Transverse colon (tissue), 4 donors: ENCODE measurements at regions not wholly inside any gene's neighbourhood (a gene's known extent, or its start where the extent isn't known, plus 50 kb on each side); places are given as distances from the start of the nearest gene placed in this dataset.

Experiments
- DNase-seq: peaks from one replicate; pipeline ENCODE4 v3.0.0-alpha.2; 2019
- H3K27ac ChIP-seq, 4 donors: fragments of 200-600 bp; sonication (generic); 2 replicates each; pipeline ENCODE4 v1.5.1; 2016 to 2018; ENCODE audit warnings: inconsistent platforms in 4 of 4
- H3K27me3 ChIP-seq: fragments of 200-600 bp; sonication (generic); 2 replicates; pipeline ENCODE4 v1.5.1; 2017; ENCODE audit warnings: inconsistent platforms
- H3K36me3 ChIP-seq, 4 donors: fragments of 200-600 bp; sonication (generic); 2 replicates each; pipeline ENCODE4 v1.5.1; 2017 to 2019; ENCODE audit warnings: inconsistent platforms in 4 of 4
- H3K4me1 ChIP-seq, 4 donors: fragments of 200-600 bp; sonication (generic); 2 replicates each; pipeline ENCODE4 v1.5.1; 2017 to 2020; ENCODE audit warnings: inconsistent platforms in 4 of 4
- H3K4me3 ChIP-seq, 4 donors: fragments of 200-600 bp; sonication (generic); 1 replicate in 1 of 4; 2 replicates in 3 of 4; pipeline versions ENCODE4 v1.5.1 to v1.6.1; 2017 to 2019; ENCODE audit warnings: inconsistent platforms in 4 of 4
- H3K9me3 ChIP-seq, 2 donors: fragments of 200-600 bp; sonication (generic); 2 replicates each; pipeline ENCODE4 v1.5.1; 2017 to 2019; ENCODE audit warnings: inconsistent platforms in 2 of 2
- EP300 ChIP-seq: sonication (generic); formaldehyde crosslinking; IDR thresholded peaks from one replicate; pipeline ENCODE4 v1.6.1; 2017; ENCODE audit warnings: antibody characterized with exemption, low read depth
- POLR2A ChIP-seq: fragments of 450-650 bp; IDR thresholded peaks from one replicate; pipeline ENCODE4 v1.6.1; 2016; ENCODE audit warnings: antibody characterized with exemption, mild to moderate bottlenecking, moderate library complexity
- POLR2AphosphoS5 ChIP-seq, 3 donors: sonication (generic); formaldehyde crosslinking; IDR thresholded peaks; one replicate each; pipeline ENCODE4 v1.6.1; 2016; ENCODE audit warnings: antibody characterized with exemption in 3 of 3
- WGBS, 2 donors: methylation state at CpG; one replicate each; pipeline ENCODE4 v1.1.5; 2018; ENCODE audit warnings: low coverage in 1 of 2; 5-methylcytosine and 5-hydroxymethylcytosine counted together
- in situ Hi-C, 4 donors: fragments of 200-750 bp; cut with MboI; loops; one replicate each; pipeline versions ENCODE4 v1.15.0 to v1.15.1; 2017; ENCODE audit warnings: low sequenced_read_pairs in 3 of 4, low pct_ligation_motif_present in 1 of 4, low pct_unique_long_range_greater_than_20kb in 1 of 4
- intact Hi-C: fragments of 100-400 bp; cut with DNase I; formaldehyde crosslinking; loops from one replicate; pipeline ENCODE4 v1.15.1; 2023; ENCODE audit warnings: low total_unique reads
- TF ChIP-seq, protein P1 (sequence below), 5 experiments: fragments of 200-600 bp in 3 of 5; fragments of 450-650 bp in 2 of 5; sonication (generic) in 3 of 5; IDR thresholded peaks; 1 replicate in 2 of 5; 2 replicates in 3 of 5; pipeline ENCODE4 v1.5.1; 2016 to 2017; ENCODE audit warnings: antibody characterized with exemption in 5 of 5, inconsistent platforms in 3 of 5, mild to moderate bottlenecking in 2 of 5, moderate library complexity in 1 of 5

DNA sequence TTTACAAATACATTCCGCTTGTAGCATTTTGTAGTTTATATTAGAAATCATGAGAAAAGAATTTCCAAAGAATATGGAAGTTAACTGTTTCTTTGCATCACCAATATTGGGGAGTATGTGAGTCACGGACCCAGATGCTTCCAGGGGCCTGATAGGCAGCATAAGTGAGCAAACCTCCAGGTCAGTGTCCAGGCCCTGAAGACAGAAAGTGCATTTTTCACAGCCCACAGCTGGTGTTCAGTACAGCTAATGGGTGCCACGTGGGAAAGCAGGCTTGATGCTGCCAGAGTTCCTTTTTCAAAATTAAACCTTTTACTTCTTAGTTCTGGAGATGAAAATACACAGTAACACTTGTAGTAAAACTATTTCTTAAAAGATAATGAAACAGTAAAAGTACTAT lies 454.4 kb upstream of the ACTBL2 start:
- in situ Hi-C loops, result no loop called here
- 53 to 64% methylated on average over 2 to 3 of the region's 3 CpGs for WGBS, 2 donors

DNA sequence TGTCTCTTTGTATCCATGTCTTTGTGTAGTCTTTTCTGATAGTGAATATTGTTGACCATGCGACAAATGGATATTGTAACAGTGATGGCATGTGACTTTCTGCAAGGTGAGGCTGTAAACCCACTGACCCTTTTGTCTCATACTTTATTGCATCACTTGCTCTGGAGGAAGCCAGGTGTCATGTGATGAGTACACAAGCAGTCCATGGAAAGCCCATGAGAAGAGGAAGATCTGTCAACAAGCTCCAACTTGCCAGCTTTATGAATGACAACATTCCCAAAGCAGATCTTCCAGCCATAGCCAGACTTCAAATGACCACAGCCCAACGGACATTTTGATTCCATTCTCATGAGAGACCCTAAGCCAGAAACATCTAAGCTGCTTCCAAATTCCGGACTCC lies 450.1 kb upstream of the ACTBL2 start:
- WGBS, 2 donors, result 42 to 61% methylated on average over 2 to 3 of the region's 3 CpGs
- Histone ChIP-seq H3K36me3 (no peaks in the 10 kb centered on the region), H3K9me3 (no peaks in the 10 kb centered on the region), H3K27ac (no peak overlapping the region), H3K4me3 (no peak overlapping the region), H3K4me1 (no peaks in the 10 kb centered on the region), H3K27me3 (no peaks in the 10 kb centered on the region)
- in situ Hi-C loops (no loop called here), intact Hi-C loops (no loop called here)
- no peak for TF ChIP-seq POLR2A
- TF ChIP-seq, protein P1, sequence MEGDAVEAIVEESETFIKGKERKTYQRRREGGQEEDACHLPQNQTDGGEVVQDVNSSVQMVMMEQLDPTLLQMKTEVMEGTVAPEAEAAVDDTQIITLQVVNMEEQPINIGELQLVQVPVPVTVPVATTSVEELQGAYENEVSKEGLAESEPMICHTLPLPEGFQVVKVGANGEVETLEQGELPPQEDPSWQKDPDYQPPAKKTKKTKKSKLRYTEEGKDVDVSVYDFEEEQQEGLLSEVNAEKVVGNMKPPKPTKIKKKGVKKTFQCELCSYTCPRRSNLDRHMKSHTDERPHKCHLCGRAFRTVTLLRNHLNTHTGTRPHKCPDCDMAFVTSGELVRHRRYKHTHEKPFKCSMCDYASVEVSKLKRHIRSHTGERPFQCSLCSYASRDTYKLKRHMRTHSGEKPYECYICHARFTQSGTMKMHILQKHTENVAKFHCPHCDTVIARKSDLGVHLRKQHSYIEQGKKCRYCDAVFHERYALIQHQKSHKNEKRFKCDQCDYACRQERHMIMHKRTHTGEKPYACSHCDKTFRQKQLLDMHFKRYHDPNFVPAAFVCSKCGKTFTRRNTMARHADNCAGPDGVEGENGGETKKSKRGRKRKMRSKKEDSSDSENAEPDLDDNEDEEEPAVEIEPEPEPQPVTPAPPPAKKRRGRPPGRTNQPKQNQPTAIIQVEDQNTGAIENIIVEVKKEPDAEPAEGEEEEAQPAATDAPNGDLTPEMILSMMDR (IDR thresholded peaks at IDR 0.05), result no peak
- no peak for TF ChIP-seq EP300
- TF ChIP-seq POLR2AphosphoS5 (IDR thresholded peaks at IDR 0.05), result no peak
- DNase-seq, result no peak

More for the DNA sequence above, 454.4 kb upstream of the ACTBL2 start:
- Histone ChIP-seq H3K36me3 (no peaks in the 10 kb centered on the region), H3K4me1 (no peaks in the 10 kb centered on the region), H3K27me3 (no peaks in the 10 kb centered on the region), H3K4me3 (no peak overlapping the region), H3K9me3 (no peaks in the 10 kb centered on the region), H3K27ac (no peak overlapping the region)
- no peak for DNase-seq
- intact Hi-C loops, result no loop called here
- no peak for TF ChIP-seq EP300
- no peak for TF ChIP-seq POLR2A
- TF ChIP-seq, protein P1 (IDR thresholded peaks at IDR 0.05), result no peak
- no peak for TF ChIP-seq POLR2AphosphoS5 (IDR thresholded peaks at IDR 0.05)

DNA sequence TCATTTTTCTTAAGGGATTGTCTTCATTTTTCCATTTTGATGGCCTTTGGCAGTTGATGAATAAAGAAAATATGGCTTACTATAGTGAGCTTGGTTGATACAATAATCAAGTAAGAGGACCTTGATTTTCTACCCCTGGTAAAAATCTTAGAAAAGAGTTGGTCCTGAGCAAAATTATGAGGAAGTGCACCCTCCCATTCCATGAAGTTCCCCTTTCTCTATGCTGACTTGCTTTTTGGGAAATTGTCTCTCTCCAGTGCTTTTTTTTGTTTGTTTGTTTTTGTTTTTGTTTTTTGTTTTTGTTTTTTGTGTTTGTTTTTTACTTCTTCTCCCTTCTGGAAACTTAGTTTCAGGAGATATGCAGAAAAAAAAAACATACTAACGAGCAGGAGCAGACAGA lies 449.2 kb upstream of the ACTBL2 start:
- intact Hi-C loops, result no loop called here

DNA sequence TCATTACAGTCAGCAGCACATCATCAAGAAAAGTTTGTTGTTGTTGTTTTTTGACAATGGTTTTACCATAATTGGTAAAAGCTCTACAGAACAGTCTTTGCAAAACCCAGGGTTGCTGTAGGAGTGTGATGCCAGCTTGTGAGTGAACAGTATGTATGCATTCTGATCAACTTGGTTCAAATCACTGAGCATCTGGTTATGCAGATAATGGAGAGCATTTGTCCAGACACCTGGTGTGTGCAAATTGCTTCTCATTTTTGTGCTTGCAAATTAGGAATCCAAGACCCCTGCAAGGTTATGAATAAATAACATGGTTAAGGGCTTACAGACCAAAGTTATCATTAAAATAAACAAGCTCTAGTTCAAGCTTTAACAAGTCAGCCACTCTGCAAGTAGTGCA lies 448.7 kb upstream of the ACTBL2 start:
- no peaks in the 10 kb centered on the region for H3K4me1 ChIP-seq
- in situ Hi-C loops (no loop called here), intact Hi-C loops (no loop called here)
- no peaks in the 10 kb centered on the region for H3K36me3 ChIP-seq
- no peak for DNase-seq
- H3K9me3 ChIP-seq, result no peaks in the 10 kb centered on the region
- no peak overlapping the region for H3K27ac ChIP-seq
- no peaks in the 10 kb centered on the region for H3K27me3 ChIP-seq
- TF ChIP-seq POLR2A, result no peak
- TF ChIP-seq, protein P1 (IDR thresholded peaks at IDR 0.05), result no peak
- TF ChIP-seq POLR2AphosphoS5 (IDR thresholded peaks at IDR 0.05), result no peak
- TF ChIP-seq EP300, result no peak
- H3K4me3 ChIP-seq, result no peak overlapping the region

More for the DNA sequence above, 449.2 kb upstream of the ACTBL2 start:
- in situ Hi-C loops, result no loop called here
- H3K9me3 ChIP-seq, result no peaks in the 10 kb centered on the region
- no peak overlapping the region for H3K4me3 ChIP-seq
- no peaks in the 10 kb centered on the region for H3K27me3 ChIP-seq
- no peaks in the 10 kb centered on the region for H3K4me1 ChIP-seq
- DNase-seq, result no peak
- 57 to 58% methylated on average over 1 of the region's 1 CpG for WGBS, 2 donors
- H3K36me3 ChIP-seq, result no peaks in the 10 kb centered on the region
- H3K27ac ChIP-seq, result no peak overlapping the region
- TF ChIP-seq, protein P1 (IDR thresholded peaks at IDR 0.05), result no peak
- TF ChIP-seq POLR2A, result no peak
- TF ChIP-seq POLR2AphosphoS5 (IDR thresholded peaks at IDR 0.05), result no peak
- no peak for TF ChIP-seq EP300
